A204.1 (cell line): ENCODE measurements at regions not wholly inside any gene's neighbourhood (a gene's known extent, or its start where the extent isn't known, plus 50 kb on each side); places are given as distances from the start of the nearest gene placed in this dataset.

Source experiments
- FAIRE-seq: peaks from 2 replicates; lab custom pipeline; 2012; peaks lifted over from hg19 to GRCh38; lab: Jason Lieb, UNC

DNA sequence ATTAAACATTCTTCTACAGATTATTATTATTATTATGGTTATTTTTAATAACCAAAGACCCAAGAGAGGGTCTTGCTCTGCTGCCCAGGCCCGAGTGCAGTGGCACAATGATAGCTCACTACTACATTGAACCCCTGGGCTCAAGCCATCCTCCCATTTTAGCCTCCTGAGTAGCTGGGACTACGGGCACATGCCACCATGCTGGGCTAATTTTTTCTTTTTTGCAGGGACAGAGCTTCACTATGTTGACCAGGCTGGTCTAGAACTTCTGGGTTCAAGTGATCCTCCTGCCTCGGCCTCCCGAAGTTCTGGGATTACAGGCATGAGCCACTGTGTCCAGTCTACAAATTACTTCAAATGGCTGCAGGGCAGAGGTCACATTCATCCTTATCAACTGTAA lies 179.8 kb downstream of the KCNRG start:
- no peak for FAIRE-seq

GRCh38 chr13:50196118-50196517 lies 180.9 kb downstream of the KCNRG start:
- no peak for FAIRE-seq

DNA sequence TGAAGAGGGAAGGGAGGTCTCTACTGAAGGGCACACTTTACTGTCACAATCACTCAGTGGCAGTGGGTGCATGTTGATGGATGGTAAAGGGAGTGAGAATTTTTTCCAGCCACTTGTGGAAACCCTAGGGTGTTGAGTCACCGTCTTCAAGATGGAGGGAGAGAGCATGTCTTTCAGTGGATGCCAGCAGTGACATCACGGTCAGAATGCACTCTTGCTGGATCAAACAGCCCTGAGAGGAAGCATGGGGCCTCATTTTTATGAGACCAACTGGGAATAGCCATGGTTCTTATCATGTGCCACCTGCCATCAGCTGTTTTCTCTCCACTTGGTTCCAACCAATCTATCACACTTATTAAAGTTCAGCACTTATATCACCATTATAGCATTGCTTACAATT lies 182.5 kb downstream of the KCNRG start:
- FAIRE-seq, result no peak

DNA sequence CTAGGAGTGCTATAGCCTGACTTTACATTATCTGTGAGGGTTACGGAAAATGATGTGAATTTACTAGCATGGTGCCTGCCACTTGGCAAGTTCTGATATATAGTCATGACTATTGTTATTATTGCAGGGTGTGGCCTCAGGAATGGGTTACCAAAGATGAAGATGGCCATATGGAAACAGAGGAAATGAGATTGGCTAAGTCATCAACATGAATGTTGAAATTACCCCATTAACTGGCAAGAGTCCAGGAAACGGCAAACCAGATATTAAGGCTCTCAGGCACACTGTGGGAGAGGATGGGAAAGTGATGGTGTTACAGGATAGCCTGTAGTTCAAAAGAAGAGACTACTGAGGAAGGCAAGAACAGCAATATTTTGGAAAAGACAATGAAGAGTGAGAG lies 183.3 kb downstream of the KCNRG start:
- FAIRE-seq, result no peak

- FAIRE-seq, result no peak
Measured at GRCh38 chr13:50200569-50200968, 185.3 kb downstream of the KCNRG start.

DNA sequence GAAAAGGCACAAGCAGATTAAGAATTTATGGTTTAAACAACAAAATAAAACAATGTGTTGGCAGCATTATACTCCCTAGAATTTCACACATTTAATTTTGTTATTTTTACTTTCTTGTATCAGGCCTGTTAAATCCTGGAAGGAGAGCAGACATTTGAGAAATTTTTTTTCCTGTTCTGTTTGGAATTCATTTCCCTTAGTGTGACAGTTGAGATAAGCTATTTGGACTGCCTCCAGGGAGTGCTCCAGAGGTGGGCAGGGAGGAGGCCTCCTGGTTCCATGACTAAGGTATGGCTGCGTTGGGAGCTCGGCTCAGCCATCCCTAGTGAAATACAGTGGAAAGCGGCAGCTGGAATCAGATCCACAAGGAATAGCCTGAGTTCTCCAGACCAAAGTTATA lies 185.7 kb downstream of the KCNRG start:
- no peak for FAIRE-seq

DNA sequence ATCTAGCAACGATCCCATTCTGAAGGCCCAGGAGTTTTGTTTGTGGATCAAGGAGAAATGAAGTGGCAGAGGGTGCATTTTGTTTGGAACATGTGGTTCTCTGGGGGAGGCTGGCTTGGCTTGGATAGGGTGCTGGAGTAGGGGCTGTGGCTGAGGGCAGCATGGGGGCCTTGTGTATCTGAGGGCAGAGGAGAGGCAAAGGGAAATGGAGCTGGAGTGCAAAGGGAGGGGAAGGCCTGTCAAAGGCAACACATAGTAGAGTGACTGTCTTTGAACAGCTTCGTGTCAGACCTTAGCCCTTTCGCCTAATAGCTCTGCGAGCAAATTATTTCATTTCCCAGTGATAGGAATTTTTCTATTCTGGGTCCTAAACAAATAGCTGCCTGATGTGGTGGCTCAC lies 187.2 kb downstream of the KCNRG start:
- FAIRE-seq, result no peak

GRCh38 chr13:50203256-50203941 lies 188.2 kb downstream of the KCNRG start:
- FAIRE-seq, result no peak

DNA sequence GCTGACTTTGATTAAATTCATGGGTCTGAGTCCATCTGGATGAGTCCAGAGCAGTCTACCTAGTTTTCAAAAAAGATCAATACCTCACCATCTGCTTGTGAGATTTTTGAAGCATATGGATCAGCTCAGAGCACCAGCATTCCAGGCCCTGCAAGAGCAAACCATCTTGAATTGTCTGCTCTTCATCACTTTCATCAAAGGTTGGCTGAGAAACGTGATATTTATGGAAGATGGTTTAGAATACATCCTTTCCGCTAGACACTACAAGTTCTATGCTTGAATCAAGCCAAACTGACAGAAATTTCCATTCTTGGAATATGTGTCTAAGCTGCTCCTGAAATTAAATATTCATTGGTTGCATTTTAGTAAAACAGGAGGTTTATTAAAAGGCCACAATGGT lies 190.3 kb downstream of the KCNRG start:
- FAIRE-seq, result no peak

DNA sequence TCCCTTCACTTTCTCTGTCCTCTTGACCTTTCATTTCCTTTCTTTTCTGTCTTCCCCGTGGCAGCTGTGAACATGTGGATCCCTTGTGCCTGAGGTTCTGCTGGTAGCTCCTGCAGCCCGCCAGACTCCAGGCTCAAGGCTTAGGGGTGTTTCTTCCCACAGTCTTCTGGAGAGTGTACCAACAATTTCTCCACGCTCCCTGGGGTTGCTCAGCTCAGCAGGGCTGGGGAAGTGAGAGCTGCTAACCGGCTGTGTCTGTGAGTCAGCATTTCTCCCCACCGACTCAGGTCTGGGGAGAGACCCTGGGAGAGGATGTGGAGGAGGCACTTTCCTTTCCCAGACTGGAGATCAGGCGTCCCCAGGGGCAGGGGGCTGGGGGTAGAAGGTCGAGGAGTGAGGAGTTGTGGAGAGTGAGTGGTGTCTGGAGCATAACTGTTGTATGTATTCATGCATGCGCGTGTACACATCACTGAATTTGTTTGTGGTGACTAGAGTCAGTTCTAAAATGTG lies 193.6 kb downstream of the KCNRG start:
- no peak for FAIRE-seq

GRCh38 chr13:50209631-50210030 lies 194.4 kb downstream of the KCNRG start:
- FAIRE-seq, result no peak

DNA sequence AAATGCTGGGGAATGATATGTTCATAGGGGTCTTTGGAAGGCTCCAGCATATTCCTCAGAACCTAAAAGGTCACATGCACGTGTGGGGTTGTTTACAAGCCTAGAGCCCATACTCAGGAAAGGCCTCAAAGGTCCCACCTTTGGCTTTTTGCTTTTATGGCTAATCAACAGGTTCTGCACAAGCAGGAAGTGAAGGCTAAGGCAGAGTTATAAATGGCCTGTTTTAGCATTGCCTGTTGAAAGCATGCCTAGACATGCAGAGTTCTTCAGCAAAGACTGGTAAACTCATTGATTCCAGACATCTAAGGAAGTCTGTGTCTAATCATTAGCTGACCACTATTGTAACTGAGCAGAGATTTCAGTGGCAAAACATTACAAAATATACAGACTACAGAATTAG lies 198.3 kb downstream of the KCNRG start:
- no peak for FAIRE-seq

- no peak for FAIRE-seq
Measured at GRCh38 chr13:50214514-50214913, 199.3 kb downstream of the KCNRG start.

DNA sequence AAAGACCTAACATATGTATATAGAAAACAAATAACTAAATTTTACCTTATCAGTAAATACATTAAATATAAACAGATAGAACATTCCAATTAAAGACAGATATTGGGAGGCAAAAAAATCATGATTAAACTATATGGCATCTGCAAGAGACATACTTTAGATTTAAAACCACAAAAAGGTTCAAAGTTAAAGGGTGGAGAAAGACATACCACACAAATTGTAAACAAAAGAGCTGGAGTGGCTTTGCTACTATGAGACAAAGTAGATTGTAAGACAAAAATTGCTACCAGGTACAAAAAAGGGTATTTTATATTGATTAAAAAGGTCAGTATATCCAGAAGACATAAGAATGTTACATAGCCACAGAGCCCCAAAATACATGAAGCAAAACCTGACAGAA lies 200.2 kb downstream of the KCNRG start:
- FAIRE-seq, result peak; percentile 37

DNA sequence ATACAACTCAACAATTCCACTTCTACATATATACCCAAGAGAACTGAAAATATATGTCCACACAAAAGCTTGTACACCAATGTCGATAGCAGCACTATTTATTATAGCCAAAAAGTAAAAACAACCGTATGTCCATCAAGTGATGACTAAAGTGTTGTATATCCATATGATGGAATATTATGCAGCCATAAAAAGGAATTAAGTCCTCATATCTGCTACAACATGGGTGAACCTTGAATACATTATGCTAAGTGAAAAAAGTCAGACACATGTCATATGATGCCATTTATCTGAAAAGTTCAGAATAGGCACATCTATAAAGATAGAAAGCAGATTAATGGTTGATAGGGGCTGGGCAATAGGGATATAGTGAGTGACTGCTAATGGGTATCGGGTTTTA lies 204.5 kb downstream of the KCNRG start:
- no peak for FAIRE-seq

DNA sequence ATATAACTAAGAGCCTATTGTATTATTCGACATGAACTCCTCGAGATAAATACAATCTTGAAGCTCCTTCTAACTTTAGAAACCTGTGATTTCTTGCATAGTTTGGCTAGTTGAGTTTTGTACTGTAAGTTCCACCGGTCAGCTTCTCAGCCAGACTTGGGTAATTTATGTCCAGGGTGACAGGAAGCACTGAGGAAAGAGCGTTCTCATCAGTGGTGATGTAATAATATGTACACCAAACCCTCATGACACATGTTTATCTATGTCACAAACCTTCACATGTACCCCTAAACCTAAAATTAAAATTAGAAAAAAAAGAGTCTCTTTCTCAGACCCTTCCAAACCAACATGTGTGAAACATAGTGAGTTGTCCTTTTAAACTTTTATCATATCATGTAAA lies 205.7 kb downstream of the KCNRG start:
- no peak for FAIRE-seq

DNA sequence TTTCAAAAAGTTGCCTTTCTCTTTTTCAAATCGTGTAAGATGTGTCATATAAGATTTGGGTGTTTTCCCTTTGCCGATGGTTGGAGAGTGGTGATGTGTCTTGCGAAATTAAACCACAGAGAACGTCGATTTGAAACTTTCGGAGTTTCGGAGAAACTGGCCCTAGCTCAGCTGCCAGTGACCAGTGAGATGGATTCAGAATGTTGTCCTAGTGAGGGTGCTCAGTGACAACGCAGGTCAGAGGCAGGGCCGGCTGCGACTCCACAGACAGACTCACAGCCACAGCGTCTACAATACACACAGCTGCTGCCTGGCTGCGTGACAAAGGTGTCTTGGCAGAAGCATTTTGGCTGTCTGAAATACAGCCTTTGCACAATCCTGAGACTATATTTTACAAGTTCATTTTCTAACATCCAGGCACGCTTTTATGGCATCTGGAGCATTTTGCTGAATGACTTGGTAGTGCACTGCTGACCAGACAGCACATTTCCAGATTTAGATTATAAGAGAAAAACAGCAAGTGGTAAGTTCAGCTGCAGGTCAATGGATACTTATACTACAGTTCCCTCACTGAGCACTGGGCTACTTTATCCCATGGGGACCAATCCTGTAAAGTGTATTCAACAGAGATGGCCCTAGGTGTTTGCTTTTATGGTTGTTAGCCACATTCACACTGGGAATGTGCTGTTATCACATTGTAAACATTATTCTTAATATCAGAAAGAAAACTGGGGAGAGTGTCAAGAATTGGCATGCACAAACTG lies 207.5 kb downstream of the KCNRG start:
- FAIRE-seq, result no peak

DNA sequence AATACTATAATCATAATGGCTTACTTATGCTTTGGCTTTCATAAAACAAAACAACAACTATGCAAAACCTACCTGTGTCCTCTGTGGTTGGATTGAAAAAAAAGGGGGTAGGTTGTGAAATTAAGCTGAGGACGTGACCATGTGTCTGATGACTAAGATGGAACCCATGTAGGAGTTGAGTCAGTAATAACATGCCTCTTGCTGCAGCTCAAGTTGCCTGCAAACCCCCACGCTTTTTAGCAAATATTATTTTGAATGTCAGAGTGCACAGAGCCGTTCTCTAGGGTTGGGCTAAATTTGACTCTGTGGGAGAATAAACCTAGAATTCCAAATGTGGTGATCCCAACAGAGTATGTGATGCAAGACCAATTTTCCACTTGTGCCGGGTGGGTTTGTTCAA lies 209.3 kb downstream of the KCNRG start:
- no peak for FAIRE-seq

DNA sequence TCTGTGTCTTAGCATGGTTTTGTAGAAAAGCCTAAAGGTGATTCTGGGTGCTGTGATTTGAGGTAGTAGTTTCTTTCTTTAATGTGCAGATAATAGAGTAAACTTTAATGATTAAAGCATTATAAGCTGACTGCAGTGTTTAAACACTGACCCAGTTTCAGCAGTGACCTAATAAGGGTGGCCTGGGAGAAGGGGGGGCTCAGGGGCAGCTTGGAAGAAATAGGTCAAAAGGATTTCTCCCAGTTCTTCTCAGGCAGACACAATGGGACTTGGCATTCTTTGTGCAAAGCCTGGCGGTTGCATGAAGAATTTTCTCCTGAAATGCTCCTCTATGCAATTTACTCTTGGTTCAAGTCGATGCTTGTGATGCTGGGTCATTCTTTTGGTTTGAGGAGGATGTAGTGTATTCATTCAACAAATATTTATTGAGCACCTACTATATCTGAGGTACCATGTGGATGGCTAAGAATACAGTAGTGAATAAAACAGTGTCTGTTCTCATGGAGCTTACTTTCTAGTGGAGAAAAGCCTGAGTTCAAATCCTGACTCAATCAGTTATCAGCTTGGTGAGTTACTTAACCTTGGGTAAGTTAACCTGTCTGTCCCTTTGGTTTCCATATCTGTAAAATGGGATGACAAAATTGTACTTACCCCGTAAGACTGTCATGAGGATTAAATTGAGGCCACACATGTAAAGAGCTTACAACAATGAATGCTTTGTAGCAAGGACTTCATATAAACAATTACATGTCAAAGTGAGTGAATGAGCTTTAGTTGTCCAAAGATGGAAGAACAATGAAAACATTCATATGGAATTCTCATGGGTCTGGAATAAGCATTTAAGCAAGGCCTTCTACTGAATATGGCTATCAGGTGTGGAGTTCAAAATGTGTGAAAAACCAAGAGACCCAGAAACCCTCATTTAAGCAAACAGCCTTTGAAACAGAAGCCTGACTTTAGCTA lies 210.2 kb downstream of the KCNRG start:
- no peak for FAIRE-seq

DNA sequence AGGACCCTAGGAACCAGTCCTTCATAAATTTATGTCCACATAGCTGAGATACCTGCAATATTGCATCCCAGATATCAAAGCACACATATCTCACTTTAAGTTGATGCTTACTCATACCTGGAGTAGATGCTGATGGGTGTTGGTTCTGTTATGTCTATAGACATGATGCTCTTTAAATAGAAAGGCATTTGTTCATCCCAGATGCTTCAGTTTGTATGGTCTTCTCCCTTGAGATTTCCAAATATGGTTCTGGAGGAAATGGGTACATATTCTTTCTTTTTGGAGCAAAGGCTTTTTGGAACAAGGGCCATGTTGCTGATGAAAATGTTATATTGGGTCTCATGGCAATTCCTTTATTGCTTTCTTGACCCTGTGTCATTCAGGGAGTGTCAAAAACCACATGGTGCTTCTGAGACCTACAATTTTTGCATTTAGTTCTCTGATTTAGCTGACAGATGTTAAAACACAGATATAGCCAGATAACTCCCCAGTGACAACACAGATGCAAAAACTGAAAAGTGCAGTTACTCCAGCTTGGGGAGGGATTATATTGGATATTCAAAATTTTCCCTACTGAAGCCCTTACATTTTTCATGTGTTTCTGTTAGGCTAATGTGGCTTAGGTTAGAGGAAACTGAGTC lies 211.4 kb downstream of the KCNRG start:
- no peak for FAIRE-seq

- no peak for FAIRE-seq
Measured at GRCh38 chr13:50227361-50227760, 212.1 kb downstream of the KCNRG start.

GRCh38 chr13:50228527-50228926 lies 213.3 kb downstream of the KCNRG start:
- no peak for FAIRE-seq
